GM19468 (cell line): ENCODE measurements at regions not wholly inside any gene's neighbourhood (a gene's known extent, or its start where the extent isn't known, plus 50 kb on each side); places are given as distances from the start of the nearest gene placed in this dataset.
"Not testable (repeated sequence)": the region's sequence is repeated elsewhere in the genome, so short reads cannot be mapped to it uniquely, and the experiment has no call there.

ENCODE experiments used
- ATAC-seq: cut with Tn5 transposase; IDR thresholded peaks from one replicate; pipeline ENCODE4 v1.9.1; 2021; ENCODE audit warnings: mild to moderate bottlenecking, moderate library complexity, moderate number of reproducible peaks; ENCODE audit not compliant: unreplicated experiment; ENCODE audit errors: extremely low read depth

DNA sequence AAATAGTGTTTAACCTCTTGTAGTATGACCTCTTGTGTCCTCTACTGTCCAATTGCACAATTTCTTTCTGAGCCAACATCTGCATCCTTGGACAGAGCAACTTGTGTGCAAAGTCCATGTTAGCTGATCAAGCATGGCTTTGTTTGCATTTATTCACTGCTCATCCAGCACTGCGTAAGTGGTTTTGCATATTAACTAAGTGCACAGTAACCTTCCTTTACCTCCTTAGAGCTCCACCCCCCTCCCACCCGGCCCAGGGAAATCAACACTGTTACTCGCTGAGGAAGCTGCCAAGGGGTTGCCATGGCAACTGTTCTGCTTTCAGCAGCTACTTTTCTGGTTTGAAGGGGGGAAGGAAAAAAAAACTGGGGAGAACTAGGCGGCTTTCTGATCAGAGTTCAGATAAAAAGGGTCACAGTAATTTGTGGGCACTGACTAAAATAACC lies 153.5 kb upstream of the KLF12 start:
- ATAC-seq, result no peak

- no peak for ATAC-seq
These were observed 146.7 kb upstream of the KLF12 start for GRCh38 chr13:74280795-74281490.

- no peak for ATAC-seq
These were observed 146.0 kb upstream of the KLF12 start for GRCh38 chr13:74280093-74280794.

- no peak for ATAC-seq
These were observed 144.7 kb upstream of the KLF12 start for GRCh38 chr13:74278901-74279300.

DNA sequence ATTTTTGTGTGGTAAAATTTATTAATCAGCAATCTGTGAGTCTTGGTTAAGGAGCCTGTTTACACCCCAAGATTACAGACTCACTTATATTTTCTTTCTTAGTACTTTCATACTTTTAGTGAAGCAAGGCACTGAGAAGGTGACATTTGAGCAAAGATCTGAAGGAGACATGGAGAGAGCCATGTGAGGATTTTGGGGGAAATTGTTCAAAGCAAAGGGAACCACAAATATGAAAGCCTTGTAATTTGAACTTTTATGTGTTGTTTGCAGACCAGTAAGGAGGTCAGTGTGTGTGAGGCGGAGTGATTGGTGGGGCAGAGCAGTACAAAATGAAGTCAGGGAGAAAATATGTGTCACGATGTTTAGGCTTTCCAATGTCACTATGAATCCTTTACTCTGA lies 140.7 kb upstream of the KLF12 start:
- ATAC-seq, result no peak

GRCh38 chr13:74273581-74273980 lies 139.4 kb upstream of the KLF12 start:
- ATAC-seq, result no peak

DNA sequence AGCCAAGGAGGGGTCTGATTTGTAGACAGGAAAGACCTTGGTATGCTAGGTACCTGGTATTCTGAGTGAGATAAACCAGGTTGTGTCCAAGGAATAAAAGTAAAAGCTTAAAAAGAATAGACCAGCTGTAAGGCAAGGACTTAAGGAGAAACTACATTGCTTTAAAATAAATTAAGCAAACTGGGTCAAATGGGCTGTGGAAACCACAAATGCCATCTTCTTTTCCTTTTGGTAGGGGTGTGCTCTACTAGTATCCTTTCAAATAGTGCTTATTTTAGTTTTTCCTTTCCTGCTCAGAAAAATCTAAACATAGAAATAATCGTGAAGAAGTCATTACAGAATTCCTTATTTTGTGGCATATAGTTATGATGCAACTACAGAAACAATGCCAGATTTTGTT lies 138.6 kb upstream of the KLF12 start:
- no peak for ATAC-seq

DNA sequence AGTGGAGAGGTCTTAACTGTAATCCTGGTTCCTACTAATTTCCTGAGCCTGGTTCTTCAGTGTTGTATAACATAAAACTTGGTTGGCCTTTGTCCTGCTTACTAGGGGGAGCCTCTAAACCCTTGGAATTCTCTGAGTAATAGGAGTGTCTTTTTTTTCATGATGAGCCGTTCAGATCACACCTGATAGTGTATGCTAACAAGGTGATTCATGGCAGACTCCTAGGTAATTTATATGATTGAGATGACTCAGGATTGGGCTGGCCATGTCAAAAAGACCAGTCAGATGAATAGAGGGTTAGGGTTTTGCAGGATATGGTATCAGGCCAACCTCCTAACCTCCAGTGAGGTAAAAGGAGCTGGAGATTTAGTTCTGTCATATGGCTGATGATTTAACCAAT lies 135.8 kb upstream of the KLF12 start:
- ATAC-seq, result no peak

- no peak for ATAC-seq
These were observed 132.7 kb upstream of the KLF12 start for GRCh38 chr13:74266861-74267260.

- no peak for ATAC-seq
These were observed 132.1 kb upstream of the KLF12 start for GRCh38 chr13:74266309-74266708.

GRCh38 chr13:74264333-74264732 lies 130.1 kb upstream of the KLF12 start:
- ATAC-seq, result no peak

DNA sequence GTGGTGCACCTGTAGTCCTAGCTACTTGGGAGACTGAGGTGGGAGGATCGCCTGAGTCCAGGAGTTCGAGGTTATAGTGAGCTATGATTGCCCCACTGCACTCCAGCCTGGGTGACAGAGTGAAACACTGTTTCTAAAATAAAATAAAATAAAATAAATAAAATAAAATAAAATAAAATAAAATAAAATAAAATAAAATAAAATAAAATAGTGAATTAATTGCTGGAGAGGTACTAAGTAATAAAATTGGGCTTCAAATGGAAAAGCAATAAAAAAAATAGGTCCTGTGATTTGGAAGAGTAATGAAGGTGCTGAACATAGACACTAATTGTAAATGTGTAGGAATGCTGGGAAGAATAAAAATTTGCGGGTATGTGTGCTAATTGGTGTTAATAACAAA lies 126.2 kb upstream of the KLF12 start:
- not testable (repeated sequence) for ATAC-seq

DNA sequence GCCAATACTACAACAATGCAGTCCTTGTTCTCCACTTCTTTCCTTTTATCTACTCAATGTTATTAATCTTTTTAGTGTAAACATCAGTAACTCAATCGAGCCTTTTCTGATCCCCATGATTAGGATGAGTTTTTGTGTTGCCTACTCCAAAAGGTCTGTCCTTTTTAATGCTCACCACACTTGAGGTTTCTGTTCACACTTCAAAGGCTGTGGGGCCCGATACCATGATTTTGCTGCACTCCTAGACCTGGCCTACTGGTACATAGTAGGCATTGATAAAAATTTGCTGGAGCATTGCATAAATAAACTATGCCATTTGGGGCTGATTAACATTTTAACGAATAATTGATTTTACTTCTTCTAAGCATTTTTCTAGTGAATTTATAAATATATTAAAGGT lies 125.4 kb upstream of the KLF12 start:
- no peak for ATAC-seq

- no peak for ATAC-seq
These were observed 124.8 kb upstream of the KLF12 start for GRCh38 chr13:74258961-74259360.

- ATAC-seq, result no peak
These were observed 122.8 kb upstream of the KLF12 start for GRCh38 chr13:74256969-74257368.

- no peak for ATAC-seq
These were observed 119.0 kb upstream of the KLF12 start for GRCh38 chr13:74253161-74253560.

GRCh38 chr13:74251778-74252519 lies 117.7 kb upstream of the KLF12 start:
- no peak for ATAC-seq

DNA sequence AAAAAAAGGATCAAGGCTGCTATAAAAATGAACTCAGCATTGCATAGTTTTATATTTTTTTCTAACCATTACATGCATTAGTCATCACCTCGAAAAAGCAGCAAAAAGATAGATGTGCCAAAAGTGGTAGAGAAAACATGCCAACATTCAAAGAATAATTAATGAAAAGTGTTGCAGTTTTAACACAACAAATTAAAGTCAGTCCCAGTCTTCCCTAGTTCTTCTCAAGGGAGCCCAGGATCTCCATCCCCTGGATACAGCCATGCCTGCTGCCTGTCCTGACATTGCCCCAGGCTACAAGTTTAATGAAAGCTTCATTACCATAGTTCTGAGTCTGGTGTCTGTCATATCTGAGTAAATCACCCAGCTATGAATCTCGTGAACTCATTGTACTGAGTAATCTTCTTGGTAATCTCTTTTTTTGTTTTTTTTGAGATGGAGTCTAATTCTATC lies 116.6 kb upstream of the KLF12 start:
- ATAC-seq, result no peak

GRCh38 chr13:74248477-74248876 lies 114.3 kb upstream of the KLF12 start:
- ATAC-seq, result no peak

DNA sequence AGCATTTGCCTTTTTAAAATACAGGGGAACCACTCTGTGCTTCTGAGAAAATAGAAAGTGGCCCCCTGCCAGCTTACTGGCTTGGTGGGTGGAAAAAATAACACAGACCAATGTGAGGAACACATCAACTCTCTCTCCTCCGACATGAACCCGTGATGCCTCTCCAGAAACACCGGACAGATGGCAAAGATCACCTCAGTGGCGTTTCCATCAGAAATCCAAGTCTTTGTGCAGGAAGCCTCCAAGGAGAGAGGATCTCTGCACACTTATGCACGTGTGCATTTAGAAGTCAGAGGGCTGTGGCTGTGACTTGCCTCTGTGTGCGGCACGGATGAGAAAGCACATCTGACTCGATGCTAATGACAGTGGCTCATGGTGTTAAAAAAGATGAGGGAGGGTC lies 112.3 kb upstream of the KLF12 start:
- no peak for ATAC-seq
